ENCODE measurements at regions not wholly inside any gene's neighbourhood (a gene's known extent, or its start where the extent isn't known, plus 50 kb on each side); places are given as distances from the start of the nearest gene placed in this dataset.
A peak's percentile ranks its signal among the peaks of the same experiment; 100 is the strongest.

DNA sequence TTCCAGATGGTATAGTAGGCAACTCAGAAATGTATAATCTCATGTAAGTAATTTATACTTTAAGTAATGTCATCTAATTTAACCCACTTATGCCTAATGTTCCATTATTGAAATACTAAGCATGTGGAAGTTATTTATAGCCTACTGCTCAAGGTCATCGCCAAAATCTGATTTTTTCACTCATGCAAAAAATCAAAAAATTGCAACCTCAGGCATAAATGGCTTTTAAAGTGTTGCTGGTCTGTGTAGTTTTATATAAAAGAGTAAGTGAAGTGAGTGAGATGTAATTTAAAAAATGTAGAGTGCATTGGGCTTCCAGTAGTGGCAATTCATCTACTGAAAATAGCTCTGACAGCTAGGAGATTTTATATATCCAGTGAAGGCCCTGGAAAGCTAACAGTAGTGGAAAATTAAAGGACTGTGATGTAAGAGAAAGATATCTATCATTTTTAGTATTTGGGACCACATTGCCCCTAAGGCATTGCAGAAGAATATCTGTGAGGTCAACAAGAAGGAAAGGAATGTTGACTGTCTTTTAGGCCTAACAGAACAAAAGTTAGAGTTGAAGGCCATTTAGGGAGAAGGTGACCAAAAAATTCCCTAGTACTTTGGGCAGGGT, 624.5 kb upstream of the CHORDC1 start:
- no peak for TF ChIP-seq CTCF (conservative IDR thresholded peaks at IDR 0.05; ENCODE audit: low read depth, low read length)
- no peak for DNase-seq (ENCODE audit: low read depth)
- no peak overlapping the region for H3K4me3 ChIP-seq (ENCODE audit: low read depth, low read length)

GRCh38 chr11:90846628-90847027, 623.8 kb upstream of the CHORDC1 start:
- no peak for TF ChIP-seq CTCF (conservative IDR thresholded peaks at IDR 0.05; ENCODE audit: low read depth, low read length)
- DNase-seq (ENCODE audit: low read depth) = no peak
- no peak overlapping the region for H3K4me3 ChIP-seq (ENCODE audit: low read depth, low read length)

DNA sequence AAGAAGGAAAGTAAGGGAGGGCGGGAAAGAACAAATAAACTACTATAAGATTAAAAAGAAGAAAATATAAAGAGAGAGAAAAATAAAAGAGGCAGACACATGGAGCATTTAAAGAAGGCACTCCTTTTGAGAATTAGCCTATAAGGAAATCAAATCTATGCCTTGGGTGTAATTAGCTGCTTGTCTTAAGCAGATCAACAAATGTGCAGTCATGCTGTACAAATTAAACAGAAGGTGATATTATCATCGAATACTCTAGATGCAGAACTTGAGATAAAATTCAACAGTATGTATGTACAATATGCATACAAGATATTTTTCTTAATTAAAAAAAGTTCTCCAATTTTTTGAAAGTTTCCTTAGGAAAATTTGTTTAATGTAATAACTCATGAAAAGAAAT, 623.0 kb upstream of the CHORDC1 start:
- DNase-seq (ENCODE audit: low read depth) = no peak
- TF ChIP-seq CTCF (conservative IDR thresholded peaks at IDR 0.05; ENCODE audit: low read depth, low read length) = no peak
- no peak overlapping the region for H3K4me3 ChIP-seq (ENCODE audit: low read depth, low read length)

GRCh38 chr11:90845126-90845525, 622.3 kb upstream of the CHORDC1 start:
- H3K4me3 ChIP-seq (ENCODE audit: low read depth, low read length) = no peak overlapping the region
- DNase-seq (ENCODE audit: low read depth) = peak; percentile 1
- no peak for TF ChIP-seq CTCF (conservative IDR thresholded peaks at IDR 0.05; ENCODE audit: low read depth, low read length)

- TF ChIP-seq CTCF (conservative IDR thresholded peaks at IDR 0.05; ENCODE audit: low read depth, low read length) = no peak
- no peak overlapping the region for H3K4me3 ChIP-seq (ENCODE audit: low read depth, low read length)
These were observed 621.2 kb upstream of the CHORDC1 start for GRCh38 chr11:90844041-90844440.

GRCh38 chr11:90842681-90843080, 619.8 kb upstream of the CHORDC1 start:
- DNase-seq (ENCODE audit: low read depth) = no peak

More at GRCh38 chr11:90844041-90844440, 621.2 kb upstream of the CHORDC1 start:
- DNase-seq (ENCODE audit: low read depth) = no peak

More at GRCh38 chr11:90842681-90843080, 619.8 kb upstream of the CHORDC1 start:
- H3K4me3 ChIP-seq (ENCODE audit: low read depth, low read length) = no peak overlapping the region
- no peak for TF ChIP-seq CTCF (conservative IDR thresholded peaks at IDR 0.05; ENCODE audit: low read depth, low read length)
